H9 (cell line): ENCODE measurements at regions not wholly inside any gene's neighbourhood (a gene's known extent, or its start where the extent isn't known, plus 50 kb on each side); places are given as distances from the start of the nearest gene placed in this dataset.

Source experiments
- DNase-seq: peaks from one replicate; pipeline ENCODE4 v3.0.0-alpha.2; 2017
- H2AFZ ChIP-seq: one replicate; pipeline ENCODE4 v1.6.1; 2013; ENCODE audit warnings: mild to moderate bottlenecking, low read length, control low read depth, moderate library complexity
- H2AK5ac ChIP-seq: 2 replicates; pipeline ENCODE4 v1.6.1; 2013; ENCODE audit warnings: low read length, control low read depth, mixed read lengths; ENCODE audit not compliant: insufficient read length
- H2BK120ac ChIP-seq: one replicate; pipeline ENCODE4 v1.6.1; 2013; ENCODE audit warnings: low read depth, mild to moderate bottlenecking, low read length, control low read depth, inconsistent platforms; ENCODE audit not compliant: poor library complexity, severe bottlenecking
- H2BK12ac ChIP-seq: 2 replicates; pipeline ENCODE4 v1.6.1; 2013; ENCODE audit warnings: low read length, control low read depth, mixed read lengths, low read depth; ENCODE audit not compliant: insufficient read length
- H2BK15ac ChIP-seq: 2 replicates; pipeline ENCODE4 v1.6.1; 2013; ENCODE audit warnings: low read depth, low read length, control low read depth
- H2BK20ac ChIP-seq: one replicate; pipeline ENCODE4 v1.6.1; 2013; ENCODE audit warnings: low read depth, mild to moderate bottlenecking, low read length, control low read depth, inconsistent platforms; ENCODE audit not compliant: poor library complexity, severe bottlenecking
- H2BK5ac ChIP-seq: 2 replicates; pipeline ENCODE4 v1.6.1; 2013; ENCODE audit warnings: low read length, control low read depth, mixed read lengths; ENCODE audit not compliant: insufficient read length
- H3K14ac ChIP-seq: 2 replicates; pipeline ENCODE4 v1.6.1; 2013; ENCODE audit warnings: low read length, control low read depth; ENCODE audit not compliant: insufficient read depth
- H3K18ac ChIP-seq: 2 replicates; pipeline ENCODE4 v1.6.1; 2013; ENCODE audit warnings: low read depth, mild to moderate bottlenecking, mixed read lengths, low read length, control low read depth; ENCODE audit not compliant: insufficient read length
- H3K23ac ChIP-seq: 2 replicates; pipeline ENCODE4 v1.6.1; 2013; ENCODE audit warnings: low read length, control low read depth, mixed read lengths, low read depth; ENCODE audit not compliant: insufficient read length
- H3K23me2 ChIP-seq: 2 replicates; pipeline ENCODE4 v1.6.1; 2013; ENCODE audit warnings: low read depth, mild to moderate bottlenecking, mixed read lengths, low read length, control low read depth; ENCODE audit not compliant: insufficient read length, poor library complexity, severe bottlenecking
- H3K27ac ChIP-seq: 2 replicates; pipeline ENCODE4 v1.5.1; 2013; ENCODE audit warnings: low read length, control low read depth, mixed read lengths, low read depth; ENCODE audit not compliant: insufficient read length
- H3K27me3 ChIP-seq: 2 replicates; pipeline ENCODE4 v1.6.1; 2013; ENCODE audit warnings: low read length, control low read depth, inconsistent platforms; ENCODE audit not compliant: insufficient read depth
- H3K4ac ChIP-seq: 2 replicates; pipeline ENCODE4 v1.6.1; 2013; ENCODE audit warnings: low read depth, mild to moderate bottlenecking, control low read depth, inconsistent platforms, low read length, moderate library complexity
- H3K4me1 ChIP-seq: 2 replicates; pipeline ENCODE4 v1.6.1; 2013; ENCODE audit warnings: low read length, control low read depth, inconsistent platforms; ENCODE audit not compliant: insufficient read depth
- H3K4me2 ChIP-seq: 2 replicates; pipeline ENCODE4 v1.6.1; 2013; ENCODE audit warnings: low read length, control low read depth, mixed read lengths; ENCODE audit not compliant: insufficient read length, insufficient read depth
- H3K56ac ChIP-seq: 2 replicates; pipeline ENCODE4 v1.6.1; 2013; ENCODE audit warnings: low read depth, mild to moderate bottlenecking, mixed read lengths, low read length, control low read depth; ENCODE audit not compliant: insufficient read length
- H3K79me1 ChIP-seq: 2 replicates; pipeline ENCODE4 v1.6.1; 2013; ENCODE audit warnings: low read depth, mild to moderate bottlenecking, moderate library complexity, low read length, control low read depth, inconsistent platforms; ENCODE audit not compliant: insufficient read depth, poor library complexity, severe bottlenecking
- H3K79me2 ChIP-seq: 2 replicates; pipeline ENCODE4 v1.6.1; 2013; ENCODE audit warnings: low read length, control low read depth, inconsistent platforms; ENCODE audit not compliant: insufficient read depth
- H3K9ac ChIP-seq: 2 replicates; pipeline ENCODE4 v1.6.1; 2013; ENCODE audit warnings: low read length, control low read depth, mixed read lengths; ENCODE audit not compliant: insufficient read length; ENCODE audit errors: extremely low read depth
- H3K9me3 ChIP-seq: one replicate; pipeline ENCODE4 v1.6.1; 2013; ENCODE audit warnings: low read depth, low read length, inconsistent platforms; ENCODE audit not compliant: control insufficient read depth
- H3T11ph ChIP-seq: one replicate; pipeline ENCODE4 v1.6.1; 2013; ENCODE audit warnings: mild to moderate bottlenecking, low read length, control low read depth, inconsistent platforms
- H4K20me1 ChIP-seq: one replicate; pipeline ENCODE4 v1.6.1; 2013; ENCODE audit not compliant: control insufficient read depth, insufficient read length, insufficient read depth
- H4K5ac ChIP-seq: 2 replicates; pipeline ENCODE4 v1.6.1; 2013; ENCODE audit warnings: low read depth, mild to moderate bottlenecking, mixed read lengths, low read length, control low read depth; ENCODE audit not compliant: insufficient read length
- H4K8ac ChIP-seq: replicated peaks from 2 replicates; pipeline ENCODE4 v1.6.1; 2013; ENCODE audit warnings: low read length, control low read depth, mixed read lengths, low read depth; ENCODE audit not compliant: insufficient read length
- H4K91ac ChIP-seq: 2 replicates; pipeline ENCODE4 v1.6.1; 2013; ENCODE audit warnings: low read depth, mild to moderate bottlenecking, moderate library complexity, mixed read lengths, low read length, control low read depth; ENCODE audit not compliant: insufficient read length
- H3K27ac Mint-ChIP-seq, 3 experiments: 2 replicates in 2 of 3; 3 replicates in 1 of 3; pipeline ENCODE4 v1.8.0; 2020 to 2021; ENCODE audit warnings: mixed read lengths in 3 of 3, mild to moderate bottlenecking in 1 of 3, moderate library complexity in 1 of 3
- H3K27me3 Mint-ChIP-seq: 2 replicates; pipeline ENCODE4 v1.8.0; 2021; ENCODE audit warnings: low read depth, mild to moderate bottlenecking, moderate library complexity, mixed read lengths
- H3K36me3 Mint-ChIP-seq, 3 experiments: 2 replicates in 2 of 3; 3 replicates in 1 of 3; pipeline ENCODE4 v1.8.0; 2020 to 2021; ENCODE audit warnings: low read depth in 3 of 3, mixed read lengths in 3 of 3; ENCODE audit not compliant: insufficient read depth in 1 of 3
- H3K4me1 Mint-ChIP-seq, 2 experiments: 2 replicates each; pipeline ENCODE4 v1.8.0; 2020; ENCODE audit warnings: mixed read lengths in 2 of 2
- H3K4me3 Mint-ChIP-seq, 2 experiments: 2 replicates in 1 of 2; 3 replicates in 1 of 2; pipeline ENCODE4 v1.8.0; 2020 to 2021; ENCODE audit warnings: mild to moderate bottlenecking in 2 of 2, mixed read lengths in 2 of 2, moderate library complexity in 1 of 2
- H3K9me3 Mint-ChIP-seq, 2 experiments: 2 replicates in 1 of 2; 3 replicates in 1 of 2; pipeline ENCODE4 v1.8.0; 2020; ENCODE audit warnings: mild to moderate bottlenecking in 2 of 2, mixed read lengths in 2 of 2, moderate library complexity in 1 of 2
- WGBS: extraction: QIAGEN DNeasy Blood & Tissue Kit; methylation state at CpG from one replicate; pipeline ENCODE4 v1.1.7; 2013; ENCODE audit warnings: missing lambda C conversion rate, low lambda C conversion rate, mixed read lengths; ENCODE audit not compliant: insufficient read length; ENCODE audit errors: extremely low coverage; 5-methylcytosine and 5-hydroxymethylcytosine counted together
- TF ChIP-seq, protein P1 (sequence below): fragments of 200-600 bp; sonication (generic); conservative IDR thresholded peaks from 3 replicates; pipeline ENCODE4 v1.8.0; 2021; ENCODE audit warnings: antibody characterized with exemption, mild to moderate bottlenecking

DNA sequence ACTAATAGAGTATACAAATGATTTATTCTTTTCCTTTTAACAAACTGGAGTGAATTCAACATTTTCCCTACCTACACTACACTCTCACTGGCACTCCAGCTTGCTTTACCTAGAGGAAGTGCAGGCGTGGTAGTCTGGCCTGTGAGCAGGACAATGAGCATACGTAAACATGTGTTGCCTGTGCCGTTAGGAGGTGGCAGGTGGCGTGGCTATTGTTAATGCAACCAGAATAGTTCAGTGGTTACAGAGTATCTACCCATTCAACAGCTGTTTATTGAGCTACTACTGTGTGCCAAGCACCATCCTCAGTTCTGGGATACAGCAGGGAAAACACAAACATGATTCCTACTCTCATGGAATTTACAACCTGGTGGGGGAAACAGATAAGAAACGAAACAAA lies 299.7 kb upstream of the KAZN start:
- DNase-seq = no peak
- Mint-ChIP-seq H3K9me3 (no peaks in the 10 kb centered on the region), H3K36me3 (no peaks in the 10 kb centered on the region), H3K4me1 (peaks cover 10 to 13% of the 10 kb centered on the region in 2 experiments), H3K27me3 (peaks cover 8% of the 10 kb centered on the region), H3K4me3 (no peak overlapping the region), H3K27ac (no peak overlapping the region)
- TF ChIP-seq, protein P1, sequence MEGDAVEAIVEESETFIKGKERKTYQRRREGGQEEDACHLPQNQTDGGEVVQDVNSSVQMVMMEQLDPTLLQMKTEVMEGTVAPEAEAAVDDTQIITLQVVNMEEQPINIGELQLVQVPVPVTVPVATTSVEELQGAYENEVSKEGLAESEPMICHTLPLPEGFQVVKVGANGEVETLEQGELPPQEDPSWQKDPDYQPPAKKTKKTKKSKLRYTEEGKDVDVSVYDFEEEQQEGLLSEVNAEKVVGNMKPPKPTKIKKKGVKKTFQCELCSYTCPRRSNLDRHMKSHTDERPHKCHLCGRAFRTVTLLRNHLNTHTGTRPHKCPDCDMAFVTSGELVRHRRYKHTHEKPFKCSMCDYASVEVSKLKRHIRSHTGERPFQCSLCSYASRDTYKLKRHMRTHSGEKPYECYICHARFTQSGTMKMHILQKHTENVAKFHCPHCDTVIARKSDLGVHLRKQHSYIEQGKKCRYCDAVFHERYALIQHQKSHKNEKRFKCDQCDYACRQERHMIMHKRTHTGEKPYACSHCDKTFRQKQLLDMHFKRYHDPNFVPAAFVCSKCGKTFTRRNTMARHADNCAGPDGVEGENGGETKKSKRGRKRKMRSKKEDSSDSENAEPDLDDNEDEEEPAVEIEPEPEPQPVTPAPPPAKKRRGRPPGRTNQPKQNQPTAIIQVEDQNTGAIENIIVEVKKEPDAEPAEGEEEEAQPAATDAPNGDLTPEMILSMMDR = no peak
- Histone ChIP-seq H4K8ac (no peak overlapping the region), H2BK20ac (no peak overlapping the region), H3K14ac (no peak overlapping the region), H3K4me2 (no peak overlapping the region), H3K9ac (no peak overlapping the region), H2AK5ac (no peak overlapping the region), H4K20me1 (no peaks in the 10 kb centered on the region), H2BK120ac (no peak overlapping the region), H2AFZ (no peak overlapping the region), H2BK15ac (no peak overlapping the region), H3K9me3 (no peaks in the 10 kb centered on the region), H3K4me1 (peaks cover 5% of the 10 kb centered on the region; the same call in 1 of the 2 replicates), H3K79me2 (no peaks in the 10 kb centered on the region), H3K4ac (no peak overlapping the region), H4K91ac (no peak overlapping the region), H3K23me2 (no peaks in the 10 kb centered on the region), H3T11ph (no peak overlapping the region), H3K56ac (no peak overlapping the region), H2BK12ac (no peak overlapping the region), H3K23ac (no peak overlapping the region), H3K18ac (no peak overlapping the region), H2BK5ac (no peak overlapping the region), H4K5ac (no peak overlapping the region), H3K79me1 (no peaks in the 10 kb centered on the region), H3K27me3 (no peaks in the 10 kb centered on the region), H3K27ac (no peak overlapping the region)
- WGBS = no CpG with 5 or more reads among the region's 5 CpGs
